COR-L47 (cell line): ENCODE measurements at regions not wholly inside any gene's neighbourhood (a gene's known extent, or its start where the extent isn't known, plus 50 kb on each side); places are given as distances from the start of the nearest gene placed in this dataset.

ENCODE experiments used
- DNase-seq: peaks from one replicate; lab custom pipeline; 2025; lab: John Stamatoyannopoulos, UW

DNA sequence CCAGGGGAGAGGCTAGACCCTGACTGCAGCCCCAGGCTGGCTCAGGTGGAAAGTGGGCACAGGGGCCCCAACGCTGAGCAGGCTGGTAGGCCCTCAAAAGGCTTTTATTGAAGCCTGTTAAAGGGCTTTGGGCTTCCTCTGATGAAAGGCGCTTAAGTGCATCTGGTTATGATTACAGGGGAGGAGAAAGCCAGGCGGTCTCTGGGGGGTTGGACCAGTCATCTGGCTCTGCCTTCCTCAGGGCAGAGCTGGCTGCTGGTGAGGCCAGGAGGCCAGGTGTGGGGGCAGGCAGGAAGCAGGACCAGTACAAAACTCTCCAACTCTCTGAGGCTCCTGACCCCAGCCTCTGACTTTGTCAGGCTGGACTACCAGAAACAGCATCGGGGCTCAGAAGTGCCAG is 68.8 kb upstream of the BCOR start:
- no peak for DNase-seq

DNA sequence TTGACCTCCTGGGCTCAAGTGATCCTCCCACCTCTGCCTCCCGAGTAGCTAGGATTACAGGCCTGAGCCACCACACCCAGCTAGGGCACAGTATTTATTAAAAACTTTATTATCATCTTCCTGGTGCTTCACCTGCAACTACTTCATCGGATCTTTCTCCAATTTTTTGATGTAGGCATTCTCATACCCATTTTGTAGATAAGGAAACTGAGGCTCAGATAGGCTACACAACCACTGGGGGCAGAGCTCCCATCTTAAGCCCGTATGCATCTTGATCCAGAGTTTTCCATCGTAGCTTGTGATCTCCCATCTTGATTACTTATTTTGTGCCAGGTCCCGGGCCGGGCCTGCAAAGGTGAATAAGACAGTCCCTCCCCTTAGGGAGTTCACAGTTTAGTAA is 68.1 kb upstream of the BCOR start:
- no peak for DNase-seq

DNA sequence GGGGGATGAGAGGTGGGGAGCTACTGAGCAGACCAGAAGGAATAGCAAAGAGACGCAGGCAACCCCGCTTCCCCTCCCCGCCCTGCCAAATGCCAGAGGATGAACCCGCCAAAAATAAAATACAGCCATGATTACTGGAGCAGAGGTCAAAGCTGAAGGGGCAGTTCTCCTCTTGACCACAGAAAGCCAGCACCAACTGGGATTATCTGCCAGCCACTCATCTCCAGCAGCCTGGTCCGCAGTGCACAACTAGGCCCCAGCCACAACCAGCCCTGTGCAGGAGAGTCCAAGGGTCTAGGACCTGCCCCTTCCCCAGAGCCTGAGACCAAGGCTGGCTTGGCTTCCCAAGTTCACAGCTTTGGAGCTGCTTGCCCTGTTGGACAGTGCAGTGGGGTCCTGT is 67.4 kb upstream of the BCOR start:
- DNase-seq, result no peak

DNA sequence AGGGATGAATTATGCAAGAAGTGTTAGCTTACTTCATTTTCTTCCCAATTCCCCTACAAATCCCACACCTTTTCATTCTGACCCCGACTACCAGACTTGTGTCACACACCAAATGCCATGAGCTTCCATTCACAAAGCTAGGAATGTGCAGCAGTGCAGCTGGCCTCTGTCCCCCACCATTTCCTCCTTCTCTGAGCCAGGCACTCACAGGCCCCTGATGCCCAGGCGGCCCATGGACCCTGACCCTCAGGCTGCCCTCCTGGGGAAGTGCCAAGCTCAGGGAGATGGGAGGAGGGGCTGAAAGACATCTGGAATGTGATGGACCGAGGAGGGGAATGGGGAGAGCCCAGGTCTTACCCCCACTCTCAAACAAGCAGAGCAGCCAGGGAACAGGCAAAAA is 67.0 kb upstream of the BCOR start:
- no peak for DNase-seq

DNA sequence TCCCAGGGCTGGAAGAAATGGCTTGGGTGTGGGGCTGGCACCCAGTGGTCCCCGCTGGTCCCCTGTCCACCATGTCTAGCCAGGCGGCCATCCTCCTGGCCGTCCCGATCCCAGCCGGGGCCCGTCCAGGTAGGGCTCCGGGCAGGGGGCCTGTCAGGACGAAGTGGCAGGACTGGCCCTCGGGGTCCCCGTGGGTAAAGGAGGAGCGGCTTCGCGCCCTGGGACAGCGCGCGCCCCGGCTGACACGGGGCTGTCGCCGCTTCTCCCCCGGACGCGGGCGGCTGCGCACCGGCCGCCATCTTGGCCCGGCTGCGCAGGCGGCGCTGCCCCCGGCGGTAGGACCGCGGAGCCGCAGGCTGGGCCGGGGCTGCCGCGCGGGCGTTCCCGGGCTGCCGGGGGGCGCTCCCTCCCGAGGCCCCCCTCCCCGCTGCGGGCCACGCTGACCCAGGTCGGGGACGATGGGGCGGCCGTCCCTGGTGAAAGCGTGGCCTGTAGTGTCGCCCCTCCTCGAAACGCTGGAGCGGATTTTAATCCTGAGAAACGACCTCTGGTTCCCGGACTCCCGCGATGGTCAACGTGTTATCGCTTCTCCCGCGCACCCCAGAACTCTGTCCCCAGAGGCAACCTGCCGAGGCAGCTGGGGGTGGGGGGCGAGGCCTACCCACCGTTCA is 60.4 kb upstream of the BCOR start:
- peak; percentile 4 for DNase-seq

DNA sequence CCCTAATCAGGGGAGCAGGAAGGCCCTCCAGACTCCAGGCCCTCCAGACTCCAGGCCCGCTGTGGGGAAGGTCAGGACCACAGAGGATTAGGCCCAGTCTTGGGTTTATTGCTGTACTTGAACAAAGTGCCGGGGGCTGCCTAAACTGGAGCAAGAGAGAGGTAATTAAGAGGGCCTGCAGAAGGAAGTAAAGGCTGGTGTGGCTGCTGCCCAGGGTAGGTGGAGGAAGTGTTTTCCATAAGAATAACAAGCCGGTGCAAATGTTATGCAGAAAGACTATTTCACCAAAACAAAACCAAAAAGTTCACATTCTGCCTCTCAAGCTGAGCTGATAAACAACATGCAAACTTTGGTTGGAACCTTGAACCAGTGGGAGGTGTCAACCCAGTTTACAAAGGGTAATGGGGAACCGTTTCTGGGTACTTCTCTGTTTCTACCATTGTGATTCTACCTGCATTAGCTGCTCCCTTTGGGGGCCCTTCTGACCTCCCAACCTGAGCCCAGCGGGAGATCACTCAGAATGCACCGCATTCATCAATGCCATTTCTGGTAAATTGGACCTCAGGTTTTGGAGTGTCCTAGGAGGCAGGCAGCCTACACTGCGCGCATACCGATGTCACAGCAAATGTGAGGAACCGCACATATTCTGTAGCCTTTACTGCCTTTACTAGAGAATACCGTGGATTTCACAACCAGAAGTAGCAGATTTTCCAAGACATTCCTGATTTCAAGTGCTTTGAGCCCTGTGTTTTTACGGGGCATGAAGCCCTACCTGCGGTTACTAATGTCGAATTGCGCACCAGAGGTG is 59.7 kb upstream of the BCOR start:
- DNase-seq, result no peak

DNA sequence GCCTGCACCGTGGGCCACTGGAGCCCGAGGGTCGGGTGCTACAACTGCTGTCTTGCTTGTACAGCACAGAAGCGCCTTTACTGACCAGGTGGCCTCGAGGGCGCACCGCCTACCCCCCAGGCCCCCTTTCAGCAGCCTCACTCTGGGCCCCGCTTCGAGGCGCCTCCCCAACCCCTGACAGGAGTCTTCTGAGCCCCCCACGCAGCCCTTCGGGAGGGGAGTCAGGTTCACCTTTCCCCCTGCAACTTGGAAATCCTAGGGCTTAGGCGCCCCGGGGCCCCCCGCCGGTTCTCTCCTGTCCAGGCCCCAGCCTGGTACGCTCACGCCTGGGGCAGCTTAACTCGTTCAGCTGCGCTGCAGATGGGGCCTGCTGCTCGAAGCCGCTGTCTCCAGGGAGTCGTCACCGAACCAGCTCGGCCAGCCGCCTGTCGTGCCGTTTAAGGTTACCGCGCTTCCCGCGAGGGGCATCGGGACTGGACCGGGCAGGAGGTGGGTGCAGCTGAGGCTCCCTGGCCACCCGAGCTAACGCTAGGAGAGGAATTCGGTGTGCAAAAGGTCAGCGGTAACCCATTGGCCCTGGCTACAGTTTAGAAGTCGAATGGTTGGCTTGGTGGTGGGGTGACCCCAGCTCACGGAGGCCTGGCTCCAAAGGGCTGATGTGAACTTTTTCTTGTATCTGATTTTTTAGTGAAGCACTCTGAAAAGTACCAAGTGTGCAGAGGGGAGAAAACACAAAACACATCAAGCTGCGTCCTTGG is 58.9 kb upstream of the BCOR start:
- DNase-seq, result no peak

DNA sequence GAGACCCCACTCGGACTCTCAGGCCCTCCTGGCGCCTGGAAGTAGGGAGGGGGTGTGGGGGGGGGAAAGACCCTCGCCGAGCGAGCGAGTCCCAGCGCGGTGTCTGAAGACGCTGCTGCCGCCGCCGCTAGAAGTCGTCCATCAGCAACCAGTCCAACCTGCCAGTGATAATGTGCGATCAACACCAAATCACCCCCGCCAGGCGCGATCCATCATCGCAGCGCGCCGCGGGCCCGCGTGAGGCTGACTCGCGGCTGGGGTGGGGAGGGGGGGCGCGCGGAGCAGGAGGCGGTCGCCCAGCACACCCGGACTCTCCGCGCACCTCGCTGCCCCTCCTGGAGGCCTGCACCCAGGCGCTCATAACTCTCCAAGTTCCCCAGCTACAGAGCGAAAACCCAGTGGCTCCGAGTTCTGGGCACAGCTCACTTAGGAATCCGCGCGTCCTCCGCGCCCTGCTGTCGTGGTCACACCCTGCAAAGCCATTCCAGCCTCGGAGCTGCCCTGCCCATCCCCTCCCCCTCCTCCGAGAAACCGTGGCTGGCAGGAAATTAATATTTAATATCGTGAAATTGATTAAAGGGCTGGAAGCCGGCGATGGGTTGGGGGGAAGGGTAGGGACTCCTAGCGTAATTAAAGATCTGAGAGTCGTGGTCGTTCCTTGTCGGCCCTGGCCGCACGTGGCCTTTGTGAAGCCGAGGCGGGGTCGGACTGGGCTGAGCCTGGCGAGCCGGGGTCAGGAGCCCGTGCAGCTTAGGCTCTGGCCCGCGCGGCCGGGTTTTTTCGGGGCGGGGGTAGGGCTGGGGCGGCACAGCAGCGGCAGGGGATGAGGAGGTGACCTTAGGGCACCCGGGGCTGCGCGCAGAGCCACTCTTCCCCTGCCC is 58.1 kb upstream of the BCOR start:
- no peak for DNase-seq

DNA sequence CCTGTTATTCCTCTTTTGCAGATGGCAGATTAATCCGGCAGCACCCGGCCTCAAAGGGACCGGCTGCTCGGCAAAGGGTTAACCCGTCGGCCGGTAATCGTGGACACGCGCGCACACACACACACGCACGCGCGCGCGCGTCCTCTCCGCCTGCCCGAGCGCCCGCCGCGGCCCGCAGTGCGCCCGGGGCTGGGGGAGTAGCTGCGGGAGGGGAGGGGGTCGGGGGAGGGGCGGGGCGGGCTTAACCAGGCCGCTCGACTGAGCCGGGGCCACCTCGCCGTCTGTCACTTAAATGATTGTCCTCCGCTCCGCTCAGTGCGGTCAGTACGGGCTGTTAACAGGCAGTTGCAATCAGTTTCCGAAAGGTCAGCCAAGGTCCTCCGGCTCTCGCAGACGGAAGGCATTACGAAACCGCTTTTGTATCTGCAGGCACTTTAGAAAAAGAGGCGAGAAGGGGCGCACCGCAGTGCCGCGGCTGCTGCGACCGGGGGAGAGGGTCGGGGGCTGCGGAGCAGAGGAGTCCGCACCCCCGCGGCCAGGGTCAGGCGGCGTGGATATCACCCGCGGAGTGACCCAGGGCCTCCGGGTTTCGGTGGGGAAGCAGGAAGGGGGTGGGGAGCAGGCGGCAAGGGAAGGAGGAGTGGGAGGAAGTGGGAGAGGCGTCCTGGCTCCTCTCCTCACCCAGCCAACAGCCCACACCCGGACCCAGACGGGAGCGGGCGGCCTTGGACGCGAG is 57.3 kb upstream of the BCOR start:
- DNase-seq, result peak; percentile 32

DNA sequence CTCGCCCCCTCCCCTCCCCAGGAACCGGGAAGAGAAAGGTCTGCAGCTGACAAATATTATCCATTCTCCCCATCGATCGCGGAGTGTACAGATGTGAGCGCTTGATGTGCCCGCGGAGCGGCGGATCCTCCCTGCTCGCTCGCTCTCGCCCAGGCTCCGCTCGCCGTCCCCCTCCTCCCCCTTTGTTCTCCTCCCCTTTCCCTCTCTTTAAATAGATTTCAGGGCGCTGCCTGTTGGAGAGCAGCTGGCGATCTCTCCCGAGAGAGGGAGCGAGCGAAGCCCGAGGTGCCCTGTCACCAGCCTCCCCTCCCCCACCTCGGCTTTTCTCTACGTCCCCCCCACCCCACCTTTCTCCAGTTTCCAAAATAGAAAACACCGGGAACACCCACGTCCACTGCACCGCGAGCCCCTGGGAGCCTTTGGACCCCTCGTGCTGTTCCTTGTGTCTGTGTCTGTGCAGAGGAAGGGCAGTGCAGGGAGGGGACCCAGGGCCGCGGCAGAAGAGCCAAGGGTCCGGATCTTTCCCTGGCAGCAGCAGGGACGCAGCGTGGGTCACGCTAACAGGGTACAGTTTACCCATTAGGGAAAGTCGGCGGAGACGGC is 56.6 kb upstream of the BCOR start:
- peak; percentile 66 for DNase-seq

DNA sequence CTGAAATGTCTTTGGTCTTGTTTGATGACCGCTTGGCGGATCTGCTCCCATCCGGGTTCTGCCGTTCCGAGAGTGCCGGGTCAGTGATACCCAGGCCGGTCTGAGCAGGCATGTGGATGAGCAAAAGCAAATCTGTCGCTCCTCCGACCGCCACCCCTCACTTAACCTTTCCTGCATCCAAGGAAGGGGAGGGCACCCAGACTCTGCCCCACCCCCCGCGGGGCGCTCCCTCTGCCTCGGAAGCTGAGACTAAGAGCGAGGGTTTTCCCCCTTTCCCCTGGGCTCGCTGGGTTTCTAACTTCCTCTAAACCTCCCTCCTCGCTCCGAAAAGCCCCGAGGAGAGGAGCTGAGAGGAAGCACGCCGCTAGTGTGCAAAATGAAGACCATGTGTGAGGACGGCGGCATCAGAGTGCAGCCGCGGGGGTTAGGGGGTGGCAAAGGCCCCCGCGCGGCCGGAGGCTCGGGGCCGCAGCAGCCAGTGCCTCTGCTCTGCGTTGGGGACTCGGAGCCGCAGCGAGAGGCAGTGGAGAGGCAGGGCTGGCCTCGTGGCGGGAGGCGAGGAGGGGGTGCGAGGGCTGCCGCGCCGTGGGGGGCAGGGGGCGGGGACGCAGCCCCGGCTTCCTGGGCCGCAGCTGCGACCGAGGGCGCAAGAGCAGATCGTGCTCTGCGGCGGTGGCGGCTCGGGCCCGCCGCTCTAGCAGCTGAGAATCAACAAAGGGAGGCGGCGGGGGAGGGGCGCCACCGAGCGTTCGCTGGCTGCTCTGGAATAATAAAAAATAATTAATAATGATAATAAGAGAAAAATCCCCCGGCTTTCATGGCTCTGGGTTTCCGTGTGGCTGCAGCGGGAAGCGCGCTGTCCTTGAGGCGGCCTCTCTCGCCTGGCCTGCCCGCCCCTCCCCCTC is 55.8 kb upstream of the BCOR start:
- DNase-seq, result peak; percentile 69

DNA sequence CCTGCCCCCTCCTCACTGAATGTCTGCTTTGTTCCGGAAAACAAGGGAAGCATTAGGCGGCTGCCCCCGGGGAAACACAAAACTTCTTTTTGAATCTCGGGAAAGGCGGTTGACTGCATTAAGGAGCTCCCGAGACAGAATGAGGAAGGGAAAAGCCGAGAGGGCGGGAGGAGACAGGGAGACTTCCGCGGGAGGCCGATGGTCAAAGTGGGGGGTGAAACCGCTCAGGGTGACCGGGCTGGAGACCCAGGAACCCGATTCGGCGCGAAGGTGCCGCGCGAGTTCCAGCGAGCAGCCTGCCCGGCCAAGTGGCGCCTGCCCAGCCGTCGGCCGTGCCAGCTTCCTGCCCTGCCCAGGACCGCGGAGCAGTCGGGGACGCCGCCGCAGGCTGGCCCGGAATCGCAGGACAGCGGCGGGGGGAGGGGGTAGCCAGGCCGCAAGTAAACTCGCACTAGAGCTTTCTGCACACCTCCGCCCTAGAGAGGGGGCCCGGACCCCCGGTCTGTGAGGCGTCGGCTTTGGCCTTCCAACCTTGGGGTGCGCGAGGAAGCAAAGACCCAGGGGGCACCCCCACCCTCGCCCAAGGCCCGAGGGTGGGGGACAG is 55.1 kb upstream of the BCOR start:
- peak; percentile 6 for DNase-seq

DNA sequence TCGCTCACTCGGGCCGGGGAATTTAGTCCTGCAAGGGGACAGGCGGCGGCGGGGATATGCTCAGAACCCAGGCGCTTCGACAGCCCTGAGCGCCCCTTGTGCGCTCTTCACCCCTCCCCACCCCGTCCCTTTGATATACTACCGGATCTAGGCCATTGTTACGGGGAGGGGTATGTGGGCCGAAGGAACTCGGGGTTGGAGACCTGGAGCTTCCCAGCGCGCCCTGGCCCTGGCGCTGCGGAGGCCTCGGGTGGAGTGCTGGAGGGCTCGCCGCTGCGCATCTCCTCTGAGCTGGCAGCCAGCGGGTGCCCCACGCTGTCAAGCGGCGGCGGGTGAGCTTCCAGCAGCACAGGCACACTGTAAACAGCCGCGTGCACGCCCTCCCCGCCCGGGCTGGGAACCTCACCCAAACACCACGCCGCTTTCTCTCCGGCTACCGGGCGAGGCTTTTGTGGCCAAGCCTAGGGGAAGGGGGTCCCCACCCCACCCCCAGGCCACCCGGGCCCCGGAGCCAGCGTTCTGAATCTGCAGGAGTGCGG is 54.5 kb upstream of the BCOR start:
- peak; percentile 30 for DNase-seq

DNA sequence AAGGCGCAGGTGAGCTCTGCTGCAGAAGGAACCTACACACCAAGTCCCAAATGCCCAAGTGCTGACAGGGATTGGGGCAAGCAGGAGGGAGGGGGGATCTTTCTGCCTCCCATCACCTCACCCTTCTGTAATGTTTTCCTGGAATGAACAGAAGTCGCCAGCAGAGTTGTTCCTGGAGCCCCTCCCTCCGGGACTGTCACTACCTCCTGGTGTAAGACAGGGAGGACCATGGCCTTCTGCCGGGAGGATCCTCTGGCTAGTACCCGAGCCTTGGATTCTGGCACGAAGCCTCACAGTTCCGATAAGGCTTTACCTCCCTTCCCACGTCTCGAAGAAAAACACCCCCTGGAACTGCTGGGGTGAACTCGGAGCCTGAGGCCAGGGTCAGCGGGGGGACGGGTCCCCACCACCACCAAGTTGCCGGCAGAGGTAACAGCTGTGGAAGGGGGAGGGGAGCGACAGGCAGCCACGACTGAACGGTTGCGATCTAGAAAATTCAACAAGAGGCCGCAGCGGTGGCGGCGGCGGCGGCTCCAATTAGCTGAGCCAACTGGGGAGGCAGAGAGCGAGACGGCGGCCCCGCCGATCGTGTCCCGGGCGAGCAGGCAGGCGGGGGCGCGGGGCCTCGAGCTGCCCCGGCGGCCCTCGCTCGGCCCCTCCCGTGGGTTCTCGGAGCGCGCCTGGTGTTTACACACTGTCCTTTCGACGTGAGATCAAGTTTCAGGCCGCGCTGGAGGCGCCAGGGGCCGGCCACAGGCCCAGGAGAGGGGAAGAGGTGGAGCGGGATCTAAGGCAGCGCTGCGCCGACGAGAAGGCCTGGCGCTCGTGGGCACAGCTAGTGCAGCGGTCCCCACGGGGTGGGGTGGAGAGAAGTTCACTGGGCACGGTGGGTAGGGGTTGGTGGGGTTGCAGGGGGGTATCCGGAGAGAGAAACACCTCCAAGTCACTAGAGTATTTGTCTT is 53.7 kb upstream of the BCOR start:
- DNase-seq, result no peak

DNA sequence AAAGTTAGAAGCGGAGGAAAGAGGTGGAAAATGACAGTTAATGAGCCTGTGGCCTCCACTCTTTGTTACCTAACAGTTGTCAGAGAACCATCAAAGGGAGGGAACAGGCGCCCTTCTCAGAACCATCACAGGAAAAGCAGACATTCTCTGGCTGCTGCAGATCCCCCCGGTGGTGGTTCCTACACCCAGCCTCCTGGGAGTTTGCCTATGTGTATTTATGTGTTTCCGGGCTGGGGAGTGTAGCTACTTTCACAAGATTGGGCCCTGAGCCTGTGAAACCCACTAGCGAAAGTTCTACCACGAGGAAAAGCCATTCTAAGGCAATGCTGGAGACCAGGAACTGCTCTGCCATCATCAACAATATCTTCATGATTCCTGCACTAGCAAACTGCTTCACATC is 52.7 kb upstream of the BCOR start:
- DNase-seq, result peak; percentile 6

DNA sequence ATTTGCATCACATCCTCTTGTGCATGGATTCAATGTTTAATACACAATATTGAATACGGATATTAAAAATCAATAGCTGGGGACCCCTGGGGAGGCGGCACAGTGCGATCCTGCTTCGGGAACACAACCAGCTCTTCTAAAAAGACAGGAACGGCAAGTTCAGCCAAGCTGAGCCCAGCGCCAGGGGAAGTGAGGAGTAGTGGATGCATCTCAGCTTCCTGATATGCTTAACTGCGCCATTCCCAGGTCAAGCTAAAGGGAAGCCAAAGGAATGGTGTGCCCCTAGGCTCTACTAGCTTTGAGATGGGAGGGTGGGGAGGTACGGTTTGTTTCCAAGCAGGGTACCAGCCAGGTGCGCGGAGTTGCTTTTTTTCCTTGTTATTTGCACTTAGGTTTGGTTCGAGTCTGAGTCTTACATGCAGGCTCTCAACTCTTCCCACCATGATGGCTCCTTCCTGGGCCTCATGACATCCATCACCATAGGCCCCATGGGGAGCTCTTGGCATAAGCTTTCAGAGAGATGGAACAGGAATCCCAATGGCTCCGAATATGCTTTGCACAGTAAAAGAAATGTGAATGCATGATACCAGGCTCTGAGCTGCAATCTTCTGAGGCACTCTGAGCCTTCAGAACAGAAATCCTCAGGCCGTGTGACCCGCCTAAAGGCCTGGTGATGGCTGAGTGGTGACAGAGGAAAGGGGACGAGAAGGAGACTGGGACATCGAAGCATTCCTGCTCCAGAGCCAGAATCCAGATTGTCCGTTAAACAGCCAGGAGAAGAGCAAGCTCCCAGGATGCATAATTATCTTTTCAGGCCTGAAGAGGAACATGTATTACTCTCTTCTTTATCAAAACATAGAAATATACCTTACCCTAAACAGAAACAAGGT is 51.8 kb upstream of the BCOR start:
- no peak for DNase-seq
